IMR-90 (cell line): ENCODE measurements at regions not wholly inside any gene's neighbourhood (a gene's known extent, or its start where the extent isn't known, plus 50 kb on each side); places are given as distances from the start of the nearest gene placed in this dataset.
"Not testable (repeated sequence)": the region's sequence is repeated elsewhere in the genome, so short reads cannot be mapped to it uniquely, and the experiment has no call there.

Experiments
- ATAC-seq: fragments of 200-7000 bp; cut with Tn5 transposase; 2 replicates; pipeline ENCODE4 v1.9.1; 2020; ENCODE audit warnings: low read depth, mild to moderate bottlenecking, moderate library complexity
- BruUV-seq: library from RNA; stranded (reverse); fragments of 400-500 nt; replicated peaks from 2 replicates; lab custom pipeline; 2021; lab: Mats Ljungman, UMichigan
- CTCF ChIA-PET: fragments of 300-600 bp; formaldehyde crosslinking; extraction: SDS; loops from one replicate; lab custom pipeline; 2021; ENCODE audit warnings: antibody characterized with exemption; lab: Yijun Ruan, JAX
- POLR2A ChIA-PET: fragments of 300-600 bp; sonication (Branson Sonifier 250); formaldehyde crosslinking; loops from one replicate; lab custom pipeline; 2022; ENCODE audit warnings: antibody characterized with exemption; ENCODE audit not compliant: unreplicated experiment; lab: Charles Lee
- DNase-seq: peaks from one replicate; pipeline ENCODE4 v3.0.0; 2013
- H2AFZ ChIP-seq: replicated peaks from 2 replicates; pipeline ENCODE3; 2013; ENCODE audit warnings: low read length, mild to moderate bottlenecking; ENCODE audit not compliant: poor library complexity
- H2AK5ac ChIP-seq: 2 replicates; pipeline ENCODE4 v1.6.1; 2013; ENCODE audit warnings: low read depth, low read length, inconsistent platforms
- H2AK9ac ChIP-seq: replicated peaks from 2 replicates; pipeline ENCODE3; 2013; ENCODE audit warnings: mild to moderate bottlenecking, low read depth, low read length, moderate library complexity; ENCODE audit not compliant: poor library complexity
- H2BK120ac ChIP-seq: 2 replicates; pipeline ENCODE4 v1.6.1; 2013; ENCODE audit warnings: low read depth, low read length, inconsistent platforms
- H2BK15ac ChIP-seq: 3 replicates; pipeline ENCODE4 v1.6.1; 2013; ENCODE audit warnings: low read depth, low read length, inconsistent platforms
- H2BK20ac ChIP-seq: 2 replicates; pipeline ENCODE4 v1.6.1; 2013; ENCODE audit warnings: low read depth, mild to moderate bottlenecking, inconsistent platforms, low read length, moderate library complexity
- H2BK5ac ChIP-seq: 2 replicates; pipeline ENCODE4 v1.6.1; 2013; ENCODE audit warnings: mild to moderate bottlenecking, low read depth, low read length, inconsistent platforms; ENCODE audit not compliant: poor library complexity, severe bottlenecking
- H3K14ac ChIP-seq: replicated peaks from 2 replicates; pipeline ENCODE4 v1.6.1; 2013; ENCODE audit warnings: low read depth, low read length, inconsistent platforms
- H3K18ac ChIP-seq: 2 replicates; pipeline ENCODE4 v1.6.1; 2013; ENCODE audit warnings: low read depth, low read length, control low read depth
- H3K23ac ChIP-seq: 2 replicates; pipeline ENCODE4 v1.6.1; 2013; ENCODE audit warnings: low read depth, low read length, inconsistent platforms
- H3K27ac ChIP-seq: 2 replicates; pipeline ENCODE4 v1.5.1; 2013; ENCODE audit warnings: mild to moderate bottlenecking, control low read depth, low read length; ENCODE audit not compliant: insufficient read depth
- H3K27me3 ChIP-seq: 2 replicates; pipeline ENCODE4 v1.6.1; 2013; ENCODE audit warnings: low read length; ENCODE audit not compliant: control insufficient read depth, insufficient read depth
- H3K36me3 ChIP-seq: 2 replicates; pipeline ENCODE4 v1.6.1; 2013; ENCODE audit warnings: low read length, mixed read lengths; ENCODE audit not compliant: control insufficient read depth, insufficient read depth
- H3K4ac ChIP-seq: 2 replicates; pipeline ENCODE4 v1.6.1; 2013; ENCODE audit warnings: low read depth, low read length, inconsistent platforms
- H3K4me1 ChIP-seq: 2 replicates; pipeline ENCODE4 v1.6.1; 2013; ENCODE audit warnings: low read length, mixed read lengths; ENCODE audit not compliant: control insufficient read depth, insufficient read depth
- H3K4me2 ChIP-seq: 2 replicates; pipeline ENCODE4 v1.6.1; 2013; ENCODE audit warnings: low read depth, mild to moderate bottlenecking, control low read depth, low read length, moderate library complexity
- H3K4me3 ChIP-seq: 2 replicates; pipeline ENCODE4 v1.5.1; 2013; ENCODE audit warnings: low read depth, mild to moderate bottlenecking, control low read depth, low read length, moderate library complexity; ENCODE audit not compliant: insufficient read depth
- H3K56ac ChIP-seq: 2 replicates; pipeline ENCODE4 v1.6.1; 2013; ENCODE audit warnings: low read length, inconsistent platforms; ENCODE audit not compliant: insufficient read depth; ENCODE audit errors: extremely low read depth
- H3K79me1 ChIP-seq, 2 experiments: 2 replicates each; pipeline ENCODE4 v1.6.1; 2013; ENCODE audit warnings: low read length in 2 of 2, inconsistent platforms in 1 of 2, low read depth in 1 of 2
- H3K9ac ChIP-seq: 2 replicates; pipeline ENCODE4 v1.6.1; 2013; ENCODE audit warnings: low read depth, low read length, control low read depth
- H3K9me1 ChIP-seq: 2 replicates; pipeline ENCODE4 v1.6.1; 2013; ENCODE audit warnings: low read length, inconsistent platforms; ENCODE audit not compliant: insufficient read depth
- H3K9me3 ChIP-seq: 2 replicates; pipeline ENCODE4 v1.6.1; 2013; ENCODE audit warnings: low read length; ENCODE audit not compliant: control insufficient read depth, insufficient read depth
- H4K20me1 ChIP-seq: 2 replicates; pipeline ENCODE4 v1.6.1; 2013; ENCODE audit warnings: low read length, inconsistent platforms; ENCODE audit not compliant: insufficient read depth
- H4K5ac ChIP-seq: 2 replicates; pipeline ENCODE4 v1.6.1; 2013; ENCODE audit warnings: mild to moderate bottlenecking, low read depth, low read length, control low read depth
- H4K8ac ChIP-seq, 2 experiments: 2 replicates each; pipeline ENCODE4 v1.6.1; 2013; ENCODE audit warnings: low read depth in 2 of 2, low read length in 2 of 2, control low read depth in 1 of 2, inconsistent platforms in 1 of 2
- H4K91ac ChIP-seq: 2 replicates; pipeline ENCODE4 v1.6.1; 2013; ENCODE audit warnings: low read depth, low read length, inconsistent platforms; ENCODE audit not compliant: insufficient read depth
- MAFK ChIP-seq: IDR thresholded peaks from 2 replicates; pipeline ENCODE4 v1.6.1; 2012; ENCODE audit warnings: low read depth, low read length, improper control_type of control experiment
- WGBS, 2 experiments: methylation state at CpG; one replicate each; pipeline versions ENCODE4 v1.1.5 to v1.1.7; 2013; ENCODE audit warnings: missing lambda C conversion rate in 2 of 2; ENCODE audit not compliant: insufficient read length in 1 of 2; ENCODE audit errors: extremely low coverage in 2 of 2; 5-methylcytosine and 5-hydroxymethylcytosine counted together
- dilution Hi-C: fragments of 300-500 bp; cut with HindIII; formaldehyde crosslinking; loops from one replicate; pipeline ENCODE4 v1.14.3; 2018; ENCODE audit warnings: low sequenced_read_pairs; ENCODE audit not compliant: unreplicated experiment
- in situ Hi-C: fragments of 300-500 bp; cut with MboI; formaldehyde crosslinking; loops from 3 replicates; pipeline ENCODE4 v1.14.3; 2019; ENCODE audit warnings: low sequenced_read_pairs, inconsistent platforms, mixed read lengths
- intact Hi-C: fragments of 100-400 bp; cut with micrococcal nuclease; formaldehyde crosslinking; loops from 2 replicates; pipeline ENCODE4 v1.10.0; 2022
- TF ChIP-seq, protein P1 (sequence below): fragments of 150-350 bp; IDR thresholded peaks from 2 replicates; pipeline ENCODE4 v1.6.1; 2016; ENCODE audit warnings: low read depth, mild to moderate bottlenecking, low read length, moderate library complexity, borderline replicate concordance

DNA sequence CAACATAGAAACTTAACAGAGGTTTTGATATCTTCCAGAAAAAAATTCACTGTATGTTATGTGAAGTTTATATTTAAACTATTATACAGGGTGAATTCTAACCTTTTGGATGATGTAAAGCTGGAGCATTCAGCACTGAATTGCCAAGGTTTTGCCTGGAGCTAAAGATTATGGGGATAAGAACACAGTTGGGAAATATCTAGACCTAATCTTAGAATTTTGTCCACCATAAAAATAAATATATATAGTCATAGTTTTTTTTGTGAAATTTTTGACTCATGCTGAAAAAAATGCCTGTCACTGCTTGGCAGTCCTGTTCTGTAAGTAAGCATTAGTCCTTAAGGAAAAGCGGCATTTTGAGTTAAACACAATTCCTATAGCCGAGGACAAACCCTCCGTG lies 339.3 kb upstream of the TMEFF2 start:
- Histone ChIP-seq H3K36me3 (no peaks in the 10 kb centered on the region), H3K9ac (no peak overlapping the region), H4K20me1 (no peaks in the 10 kb centered on the region), H3K4ac (no peak overlapping the region), H3K79me1 (no peaks in the 10 kb centered on the region), H3K27ac (no peak overlapping the region), H3K23ac (no peak overlapping the region), H2BK20ac (no peak overlapping the region), H3K4me3 (no peak overlapping the region), H2BK120ac (no peak overlapping the region), H3K9me1 (no peaks in the 10 kb centered on the region), H3K4me1 (no peaks in the 10 kb centered on the region), H2BK15ac (no peak overlapping the region), H3K14ac (no peak overlapping the region), H2BK5ac (no peak overlapping the region), H3K18ac (no peak overlapping the region), H3K56ac (no peak overlapping the region), H3K9me3 (peaks cover 3% of the 10 kb centered on the region; the same call in 1 of the 2 replicates), H3K4me2 (no peak overlapping the region), H4K5ac (no peak overlapping the region), H4K8ac (no peak overlapping the region), H2AFZ (no peak overlapping the region), H2AK5ac (no peak overlapping the region), H4K91ac (no peak overlapping the region), H2AK9ac (no peak overlapping the region), H3K27me3 (no peaks in the 10 kb centered on the region)
- dilution Hi-C loops (no loop called here), intact Hi-C loops (no loop called here), in situ Hi-C loops (no loop called here)
- ATAC-seq = no peak
- POLR2A ChIA-PET = no interaction called here
- CTCF ChIA-PET = no interaction called here
- TF ChIP-seq, protein P1, sequence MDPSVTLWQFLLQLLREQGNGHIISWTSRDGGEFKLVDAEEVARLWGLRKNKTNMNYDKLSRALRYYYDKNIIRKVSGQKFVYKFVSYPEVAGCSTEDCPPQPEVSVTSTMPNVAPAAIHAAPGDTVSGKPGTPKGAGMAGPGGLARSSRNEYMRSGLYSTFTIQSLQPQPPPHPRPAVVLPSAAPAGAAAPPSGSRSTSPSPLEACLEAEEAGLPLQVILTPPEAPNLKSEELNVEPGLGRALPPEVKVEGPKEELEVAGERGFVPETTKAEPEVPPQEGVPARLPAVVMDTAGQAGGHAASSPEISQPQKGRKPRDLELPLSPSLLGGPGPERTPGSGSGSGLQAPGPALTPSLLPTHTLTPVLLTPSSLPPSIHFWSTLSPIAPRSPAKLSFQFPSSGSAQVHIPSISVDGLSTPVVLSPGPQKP = no peak
- TF ChIP-seq MAFK = no peak
- no peak for DNase-seq
- BruUV-seq = no TSS peak
- WGBS, 2 experiments = no CpG with 5 or more reads among the region's 3 CpGs

DNA sequence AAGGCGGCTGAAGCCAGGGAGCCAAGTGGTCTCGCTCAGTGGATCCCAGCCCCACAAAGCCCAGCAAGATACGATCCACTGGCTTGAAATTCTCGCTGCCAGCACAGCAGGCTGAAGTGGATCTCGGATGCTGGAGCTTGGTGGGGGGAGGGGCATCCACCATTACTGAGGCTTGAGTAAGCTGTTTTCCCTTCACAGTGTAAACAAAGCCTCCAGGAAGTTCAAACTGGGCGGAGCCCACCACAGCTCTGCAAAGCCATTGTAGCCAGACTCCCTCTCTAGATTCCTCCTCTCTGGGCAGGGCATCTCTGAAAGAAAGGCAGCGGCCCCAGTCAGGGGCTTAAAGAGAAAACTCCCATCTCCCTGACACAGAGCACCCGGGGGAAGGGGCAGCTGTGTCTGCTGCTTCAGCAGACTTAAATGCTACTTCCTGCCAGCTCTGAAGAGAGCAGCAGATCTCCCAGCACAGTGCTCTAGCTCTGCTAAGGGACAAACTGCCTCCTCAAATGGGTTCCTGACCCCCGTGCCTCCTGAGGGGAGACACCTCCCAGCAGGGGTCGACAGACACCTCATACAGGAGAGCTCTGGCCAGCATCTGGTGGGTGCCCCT lies 330.0 kb upstream of the TMEFF2 start:
- H4K20me1 ChIP-seq, H3K27me3 ChIP-seq, in situ Hi-C loops, dilution Hi-C loops, H4K91ac ChIP-seq, H2BK5ac ChIP-seq, H2BK15ac ChIP-seq, CTCF ChIA-PET, H3K23ac ChIP-seq, H3K9ac ChIP-seq, H3K18ac ChIP-seq, intact Hi-C loops, H2BK20ac ChIP-seq, H3K9me3 ChIP-seq, H3K4ac ChIP-seq, H2AK5ac ChIP-seq, H3K9me1 ChIP-seq, H3K27ac ChIP-seq, POLR2A ChIA-PET, DNase-seq, H3K56ac ChIP-seq, BruUV-seq, H2AK9ac ChIP-seq, H2AFZ ChIP-seq, H3K4me2 ChIP-seq, H4K5ac ChIP-seq, H3K14ac ChIP-seq, H3K79me1 ChIP-seq, H3K4me1 ChIP-seq, H4K8ac ChIP-seq, H2BK120ac ChIP-seq, H3K36me3 ChIP-seq, H3K4me3 ChIP-seq, ATAC-seq: not testable (repeated sequence)
- no CpG with 5 or more reads among the region's 10 CpGs for WGBS, 2 experiments
